ENCODE measurements at regions not wholly inside any gene's neighbourhood (a gene's known extent, or its start where the extent isn't known, plus 50 kb on each side); places are given as distances from the start of the nearest gene placed in this dataset.
"Not testable (repeated sequence)": the region's sequence is repeated elsewhere in the genome, so short reads cannot be mapped to it uniquely, and the experiment has no call there.

- DNase-seq = no peak
Measured at GRCh38 chr12:127025545-127025944, 1241.4 kb upstream of the TMEM132C start.

DNA sequence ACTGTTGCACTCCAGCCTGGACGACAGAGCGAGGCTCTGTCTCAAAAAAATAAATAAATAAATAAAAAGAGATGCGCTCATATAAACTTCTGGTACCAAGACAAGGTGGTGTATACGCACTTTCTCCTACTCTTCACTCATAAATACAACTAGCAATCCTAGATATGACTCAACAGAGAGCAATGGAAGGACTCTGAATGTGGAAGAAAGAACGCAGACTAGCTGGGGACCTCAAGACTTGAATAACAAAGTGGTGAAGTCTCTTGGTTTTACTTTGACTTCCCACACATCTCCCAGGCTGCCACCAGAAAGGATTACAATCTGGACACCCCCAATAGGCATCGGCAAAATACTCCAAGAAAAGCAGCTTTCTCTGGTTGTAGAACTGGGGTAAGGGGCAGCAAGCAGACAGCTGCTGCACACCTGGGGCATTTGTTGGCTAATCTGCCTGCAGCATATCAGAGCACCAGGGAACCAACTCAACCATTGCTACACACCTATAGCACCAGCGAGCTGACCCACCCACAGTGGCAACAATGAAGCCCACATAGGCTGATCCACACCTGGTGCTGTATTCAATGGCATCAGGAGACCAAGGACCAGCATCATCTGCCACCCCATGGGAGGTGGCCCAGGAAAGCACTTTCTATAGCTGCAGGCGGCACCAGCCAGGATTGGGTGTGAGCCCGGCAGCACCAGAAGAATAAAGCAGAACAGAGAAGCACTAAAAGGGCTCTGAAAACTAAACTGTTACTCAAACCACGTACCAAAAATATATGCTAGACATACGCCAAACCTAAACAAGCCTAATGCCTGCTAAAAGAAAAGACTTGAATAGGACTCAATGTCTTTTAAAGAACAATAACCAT lies 1231.7 kb upstream of the TMEM132C start:
- no peak for DNase-seq

GRCh38 chr12:127038152-127038551 lies 1228.8 kb upstream of the TMEM132C start:
- DNase-seq = no peak

GRCh38 chr12:127038761-127039160 lies 1228.2 kb upstream of the TMEM132C start:
- DNase-seq = no peak

DNA sequence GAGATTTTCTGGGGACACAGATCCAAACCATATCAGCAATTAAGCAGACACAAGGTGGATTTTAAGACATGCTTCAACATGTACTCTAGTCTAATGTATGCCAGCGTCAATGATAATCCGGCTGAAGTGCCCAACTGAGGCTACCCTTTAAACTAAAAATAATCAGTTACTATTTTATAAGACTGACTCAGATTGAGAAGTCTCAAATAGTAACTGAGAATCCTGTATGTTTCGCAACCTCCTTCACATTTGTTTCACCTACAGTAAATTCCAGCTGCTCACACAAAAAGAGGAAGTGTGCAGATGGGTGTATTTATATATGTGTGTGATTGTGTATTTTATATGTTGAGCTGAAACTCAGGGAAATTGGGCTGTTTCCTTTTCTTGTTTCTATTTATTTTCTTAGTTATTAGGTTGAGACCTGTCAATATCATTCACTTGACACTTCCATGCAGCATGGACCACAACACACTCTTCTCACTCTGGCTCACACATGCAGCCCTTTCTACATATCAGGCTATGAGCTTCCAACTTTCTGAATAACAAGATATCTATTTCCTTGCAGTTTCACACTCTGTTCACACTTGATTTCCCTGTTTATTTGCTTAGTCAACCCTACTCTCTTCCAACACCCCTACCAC lies 1224.9 kb upstream of the TMEM132C start:
- no peak for DNase-seq

DNA sequence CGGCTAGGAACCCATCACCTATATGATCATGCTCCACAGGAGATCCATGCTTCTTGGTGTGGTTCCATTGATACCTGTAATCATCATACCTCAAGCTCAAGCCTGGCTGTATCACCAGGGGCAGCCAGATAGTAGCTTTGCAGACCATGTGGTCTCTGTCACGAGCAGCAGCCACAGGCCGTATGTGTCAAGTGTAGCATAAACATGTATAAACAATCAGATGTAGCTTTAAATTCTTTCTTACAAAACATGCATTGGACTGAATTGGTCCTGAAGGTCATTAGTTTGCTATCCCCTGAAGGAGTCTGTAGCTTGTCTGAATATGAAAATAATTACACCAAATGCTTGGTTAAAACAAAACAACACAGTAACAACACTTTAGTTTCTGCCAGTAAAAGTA lies 1223.2 kb upstream of the TMEM132C start:
- no peak for DNase-seq

DNA sequence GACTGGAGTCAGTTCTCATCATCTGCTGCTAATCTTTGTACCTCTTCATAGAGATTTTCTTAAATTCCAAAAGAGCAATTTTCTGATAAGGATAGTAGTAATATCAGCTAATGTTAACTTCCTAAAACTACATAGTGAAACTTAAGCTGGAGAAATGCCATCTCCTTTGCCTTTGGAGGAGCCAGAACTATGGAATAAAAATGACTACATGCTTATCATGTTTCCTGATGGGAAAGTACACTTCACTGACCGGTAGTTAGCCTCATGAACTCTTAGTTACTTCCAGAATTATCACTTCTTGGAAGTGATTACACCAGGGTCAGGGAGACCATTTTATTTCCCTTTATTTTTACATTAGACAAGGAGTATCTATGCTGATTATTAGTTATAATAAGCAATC lies 1222.1 kb upstream of the TMEM132C start:
- DNase-seq = no peak

- DNase-seq = no peak
Measured at GRCh38 chr12:127046467-127046866, 1220.5 kb upstream of the TMEM132C start.

DNA sequence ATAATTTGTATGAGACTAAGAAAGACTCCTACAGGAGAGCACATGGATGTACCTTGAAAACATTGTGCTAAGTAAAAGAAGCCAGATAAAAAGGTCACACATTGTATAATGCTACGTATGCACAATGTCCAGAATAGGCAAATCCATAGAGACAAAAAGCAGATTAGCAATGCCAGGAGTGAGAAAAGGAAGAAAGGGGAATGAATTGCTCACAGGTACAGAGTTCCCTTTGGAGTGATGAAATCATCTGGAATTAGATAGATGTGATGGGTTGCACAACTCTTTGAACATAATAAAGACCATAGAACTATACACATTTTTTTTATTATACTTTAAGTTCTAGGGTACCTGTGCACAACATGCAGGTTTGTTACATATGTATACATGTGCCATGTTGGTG lies 1218.9 kb upstream of the TMEM132C start:
- no peak for DNase-seq

- not testable (repeated sequence) for DNase-seq
Measured at GRCh38 chr12:127048525-127048924, 1218.4 kb upstream of the TMEM132C start.

GRCh38 chr12:127051139-127051538 lies 1215.8 kb upstream of the TMEM132C start:
- DNase-seq = no peak

- DNase-seq = no peak
Measured at GRCh38 chr12:127052511-127053232, 1214.3 kb upstream of the TMEM132C start.

GRCh38 chr12:127054531-127054930 lies 1212.4 kb upstream of the TMEM132C start:
- DNase-seq = no peak

DNA sequence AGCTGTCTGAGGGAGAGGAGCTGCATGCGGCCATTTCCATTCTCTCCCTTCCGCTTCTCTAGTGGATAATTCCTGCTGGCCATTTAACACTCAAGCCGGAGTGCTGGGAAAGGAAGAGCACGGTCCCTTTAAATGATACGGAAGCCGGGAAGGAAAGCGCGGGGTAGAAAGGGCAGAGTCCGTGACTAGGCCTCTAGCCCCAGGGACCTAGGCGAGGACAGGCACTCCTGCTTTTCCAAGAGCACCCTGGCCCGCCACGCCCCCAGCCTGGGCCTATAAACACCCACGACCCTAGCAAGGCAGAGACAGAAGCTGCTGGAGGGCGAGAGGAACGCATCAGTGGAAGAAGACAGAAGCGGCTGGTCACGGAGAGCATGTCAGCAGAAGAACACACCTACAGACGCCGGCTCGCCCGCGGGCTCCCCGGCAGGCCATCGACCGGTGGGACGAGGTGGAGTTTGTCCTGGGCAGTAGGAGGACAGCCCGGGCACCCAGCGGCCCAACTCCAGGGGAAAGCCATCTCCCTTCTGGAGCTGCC lies 1206.6 kb upstream of the TMEM132C start:
- DNase-seq = no peak

DNA sequence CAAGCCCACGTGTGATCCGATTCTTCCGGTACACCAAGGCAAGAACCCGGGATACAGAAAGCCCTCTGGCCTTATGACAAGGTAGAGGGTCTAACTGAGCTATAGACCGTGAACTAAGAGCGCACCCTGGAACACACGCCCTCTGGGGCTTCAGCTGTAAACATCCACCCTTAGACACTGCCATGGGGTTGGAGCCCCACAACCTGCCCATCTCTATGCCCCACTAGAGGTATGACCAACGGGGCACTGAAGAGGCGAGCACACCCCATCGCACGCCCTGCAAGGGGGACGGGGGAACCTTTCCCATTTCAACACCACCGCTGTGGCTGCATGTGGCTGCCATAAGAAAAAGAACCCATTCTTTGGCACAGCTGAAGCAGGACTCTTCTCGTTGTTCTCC lies 1206.0 kb upstream of the TMEM132C start:
- no peak for DNase-seq

- no peak for DNase-seq
Measured at GRCh38 chr12:127063339-127064072, 1203.5 kb upstream of the TMEM132C start.

DNA sequence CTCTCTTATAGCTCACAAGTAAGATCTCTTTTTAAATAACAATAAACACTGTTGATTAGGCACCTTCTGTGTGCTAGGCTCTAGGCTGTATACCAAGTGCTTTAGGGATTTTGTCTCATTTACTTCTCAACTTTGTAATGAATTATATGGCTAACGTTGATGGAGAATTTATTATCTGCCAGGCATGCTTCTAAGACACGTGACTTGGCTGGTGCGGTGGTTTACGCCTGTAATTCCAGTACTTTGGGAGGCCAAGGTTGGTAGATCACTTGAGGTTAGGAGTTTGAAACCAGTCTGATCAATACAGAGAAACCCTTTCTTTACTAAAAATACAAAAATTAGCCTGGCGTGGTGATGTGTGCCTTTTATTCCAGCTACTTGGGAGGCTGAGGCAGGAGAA lies 1202.8 kb upstream of the TMEM132C start:
- DNase-seq = no peak

DNA sequence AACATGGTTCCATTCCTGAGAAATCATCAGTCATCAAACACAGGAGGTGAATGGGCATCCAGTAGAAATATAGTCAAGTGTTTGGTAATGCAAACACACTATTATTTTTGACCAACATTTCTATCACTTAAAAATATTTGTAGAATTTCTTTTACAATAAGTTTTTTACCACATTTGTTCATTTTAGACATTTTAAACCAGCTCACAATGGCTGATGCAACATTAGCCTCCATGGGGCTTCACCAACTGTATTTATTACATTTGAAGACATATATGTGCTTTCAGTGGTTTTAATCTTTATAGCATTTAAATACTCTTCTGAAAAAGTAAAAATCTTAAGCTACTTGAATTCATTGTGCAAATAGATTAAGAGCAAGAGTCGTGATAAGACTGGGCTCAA lies 1201.4 kb upstream of the TMEM132C start:
- DNase-seq = no peak

- DNase-seq = no peak
Measured at GRCh38 chr12:127070515-127071157, 1196.3 kb upstream of the TMEM132C start.

- no peak for DNase-seq
Measured at GRCh38 chr12:127074161-127074560, 1192.8 kb upstream of the TMEM132C start.

DNA sequence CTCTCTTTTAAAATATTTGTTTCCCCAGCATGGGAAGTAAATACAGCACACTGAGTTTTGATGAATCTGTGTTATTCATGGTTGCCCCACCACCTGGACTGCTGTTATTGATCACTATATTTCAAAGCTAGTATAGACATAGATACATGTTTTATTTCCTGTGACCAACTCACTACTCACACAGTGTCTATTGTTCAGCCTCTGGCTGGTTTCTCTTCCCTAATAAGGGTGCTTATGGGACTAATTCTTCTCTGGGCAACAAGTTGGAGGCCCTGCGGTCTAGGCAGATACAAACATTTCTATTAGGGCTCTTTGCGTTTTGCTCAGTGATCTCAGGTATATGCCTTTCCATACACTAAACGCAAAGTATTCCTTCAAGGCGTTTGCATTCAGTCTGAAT lies 1191.0 kb upstream of the TMEM132C start:
- DNase-seq = no peak

Measured in activated naive CD4-positive, alpha-beta T cell treated with Interleukin-2 at 50 U/mL for 16 hours (primary cell).